ENCODE measurements at regions not wholly inside any gene's neighbourhood (a gene's known extent, or its start where the extent isn't known, plus 50 kb on each side); places are given as distances from the start of the nearest gene placed in this dataset.

DNA sequence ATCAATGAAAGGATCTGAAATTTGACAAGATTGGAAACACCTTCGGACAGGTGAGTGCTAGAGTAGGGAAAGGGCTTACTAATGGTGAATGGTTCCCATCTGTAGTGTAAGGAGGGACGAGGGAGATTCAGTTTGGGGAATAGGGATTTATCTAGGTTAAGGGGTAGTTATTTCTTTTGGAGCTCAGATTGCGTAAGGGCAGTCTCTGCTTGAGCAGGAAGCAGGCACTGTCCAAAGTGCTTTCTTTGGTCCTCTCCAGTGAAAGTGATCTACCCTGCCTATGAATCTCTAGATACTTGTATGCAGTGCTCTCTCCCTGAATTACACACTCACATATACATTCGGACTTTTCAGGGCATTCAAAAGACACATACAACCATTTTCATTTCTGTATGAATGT lies 272.9 kb upstream of the FIGN start:
- Histone ChIP-seq H3K27ac (no peak overlapping the region), H3K4me3 (no peak overlapping the region), H3K9me3 (no peaks in the 10 kb centered on the region), H3K27me3 (no peaks in the 10 kb centered on the region), H3K4me1 (no peaks in the 10 kb centered on the region), H3K36me3 (no peaks in the 10 kb centered on the region)
- TF ChIP-seq, protein P1, sequence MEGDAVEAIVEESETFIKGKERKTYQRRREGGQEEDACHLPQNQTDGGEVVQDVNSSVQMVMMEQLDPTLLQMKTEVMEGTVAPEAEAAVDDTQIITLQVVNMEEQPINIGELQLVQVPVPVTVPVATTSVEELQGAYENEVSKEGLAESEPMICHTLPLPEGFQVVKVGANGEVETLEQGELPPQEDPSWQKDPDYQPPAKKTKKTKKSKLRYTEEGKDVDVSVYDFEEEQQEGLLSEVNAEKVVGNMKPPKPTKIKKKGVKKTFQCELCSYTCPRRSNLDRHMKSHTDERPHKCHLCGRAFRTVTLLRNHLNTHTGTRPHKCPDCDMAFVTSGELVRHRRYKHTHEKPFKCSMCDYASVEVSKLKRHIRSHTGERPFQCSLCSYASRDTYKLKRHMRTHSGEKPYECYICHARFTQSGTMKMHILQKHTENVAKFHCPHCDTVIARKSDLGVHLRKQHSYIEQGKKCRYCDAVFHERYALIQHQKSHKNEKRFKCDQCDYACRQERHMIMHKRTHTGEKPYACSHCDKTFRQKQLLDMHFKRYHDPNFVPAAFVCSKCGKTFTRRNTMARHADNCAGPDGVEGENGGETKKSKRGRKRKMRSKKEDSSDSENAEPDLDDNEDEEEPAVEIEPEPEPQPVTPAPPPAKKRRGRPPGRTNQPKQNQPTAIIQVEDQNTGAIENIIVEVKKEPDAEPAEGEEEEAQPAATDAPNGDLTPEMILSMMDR (IDR thresholded peaks at IDR 0.05) = no peak
- TF ChIP-seq POLR2AphosphoS5 (IDR thresholded peaks at IDR 0.05; ENCODE audit: insufficient read depth in 1 of 2, low read depth in 1 of 2) = no peak
- DNase-seq (ENCODE audit: extremely low spot score in 2 of 2) = no peak
- intact Hi-C loops (cut with DNase I) = no loop called here

DNA sequence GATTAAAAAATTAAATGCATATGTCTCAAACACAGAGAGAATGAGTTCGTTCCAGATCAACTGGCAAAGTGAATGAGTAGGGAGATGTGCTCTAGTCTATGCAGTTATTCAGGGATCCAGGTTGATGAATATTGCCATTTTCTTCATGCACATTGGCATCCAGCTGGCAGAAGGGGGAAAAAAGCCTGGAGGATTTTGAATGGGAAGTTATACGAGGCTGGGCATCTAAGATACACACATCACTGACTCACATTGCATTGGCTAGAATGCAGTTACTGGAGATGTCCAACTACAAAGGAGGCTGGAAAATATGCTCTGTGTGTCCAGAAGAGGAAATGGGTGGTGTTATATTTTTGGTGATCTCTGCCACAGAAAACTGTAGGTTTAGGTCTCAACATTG lies 270.9 kb upstream of the FIGN start:
- no peaks in the 10 kb centered on the region for H3K4me1 ChIP-seq
- no peaks in the 10 kb centered on the region for H3K27me3 ChIP-seq
- TF ChIP-seq, protein P1 (IDR thresholded peaks at IDR 0.05) = no peak
- TF ChIP-seq POLR2AphosphoS5 (IDR thresholded peaks at IDR 0.05; ENCODE audit: insufficient read depth in 1 of 2, low read depth in 1 of 2) (no peak), POLR2A (IDR thresholded peaks at IDR 0.05) (no peak)
- intact Hi-C loops (cut with DNase I) = no loop called here
- no peak overlapping the region for H3K27ac ChIP-seq
- no peaks in the 10 kb centered on the region for H3K9me3 ChIP-seq
- H3K4me3 ChIP-seq = no peak overlapping the region
- DNase-seq (ENCODE audit: extremely low spot score in 2 of 2) = no peak
- H3K36me3 ChIP-seq = no peaks in the 10 kb centered on the region

DNA sequence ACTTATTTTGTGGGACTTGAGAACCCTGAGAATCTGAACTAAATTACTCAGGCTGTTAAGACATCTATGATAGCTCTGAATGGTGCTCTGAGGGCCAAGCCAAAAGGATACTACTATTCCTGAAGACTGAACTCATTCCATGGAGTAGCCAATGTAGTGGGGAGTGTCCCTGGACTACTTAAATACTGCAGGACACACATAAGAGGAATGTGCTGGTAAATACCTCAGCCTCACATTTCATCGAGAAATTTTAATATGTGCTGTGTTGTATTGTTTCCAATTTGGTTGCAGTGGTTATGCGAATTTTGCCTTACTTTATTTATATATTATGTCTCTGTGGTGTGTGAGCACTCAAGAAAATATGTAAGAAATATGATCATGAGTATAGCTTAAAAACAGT lies 264.4 kb upstream of the FIGN start:
- no peaks in the 10 kb centered on the region for H3K9me3 ChIP-seq
- intact Hi-C loops (cut with DNase I) = no loop called here
- no peaks in the 10 kb centered on the region for H3K36me3 ChIP-seq
- H3K27ac ChIP-seq = no peak overlapping the region
- H3K4me3 ChIP-seq = no peak overlapping the region
- no peak for TF ChIP-seq POLR2A (IDR thresholded peaks at IDR 0.05)
- TF ChIP-seq POLR2AphosphoS5 (IDR thresholded peaks at IDR 0.05; ENCODE audit: insufficient read depth in 1 of 2, low read depth in 1 of 2) = no peak
- TF ChIP-seq, protein P1 (IDR thresholded peaks at IDR 0.05) = no peak
- DNase-seq (ENCODE audit: extremely low spot score in 2 of 2) = no peak
- no peaks in the 10 kb centered on the region for H3K4me1 ChIP-seq
- no peaks in the 10 kb centered on the region for H3K27me3 ChIP-seq

DNA sequence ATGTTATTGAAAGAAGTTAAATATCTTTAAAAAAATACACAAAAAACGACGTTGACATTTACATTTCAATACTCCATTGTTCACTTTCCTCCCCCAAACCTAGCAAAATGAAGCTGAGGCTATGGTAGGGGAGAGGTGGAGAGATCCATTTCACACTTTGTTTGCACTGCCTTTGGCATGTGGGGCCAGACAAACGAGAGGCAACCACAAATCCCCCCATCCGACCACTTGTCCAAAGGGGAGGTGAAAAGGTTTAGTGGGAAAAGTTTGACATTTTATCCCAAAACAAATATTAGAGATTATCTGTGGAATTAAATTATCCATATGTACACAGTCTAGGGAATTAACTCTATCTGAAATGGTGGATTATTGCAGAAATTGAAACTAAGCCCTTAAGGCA lies 261.7 kb upstream of the FIGN start:
- Histone ChIP-seq H3K27ac (no peak overlapping the region), H3K27me3 (no peaks in the 10 kb centered on the region), H3K4me3 (no peak overlapping the region), H3K4me1 (no peaks in the 10 kb centered on the region), H3K9me3 (no peaks in the 10 kb centered on the region), H3K36me3 (no peaks in the 10 kb centered on the region)
- DNase-seq (ENCODE audit: extremely low spot score in 2 of 2) = no peak
- intact Hi-C loops (cut with DNase I) = no loop called here
- no peak for TF ChIP-seq POLR2AphosphoS5 (IDR thresholded peaks at IDR 0.05; ENCODE audit: insufficient read depth in 1 of 2, low read depth in 1 of 2)
- TF ChIP-seq, protein P1 (IDR thresholded peaks at IDR 0.05) = no peak
- TF ChIP-seq POLR2A (IDR thresholded peaks at IDR 0.05) = no peak

DNA sequence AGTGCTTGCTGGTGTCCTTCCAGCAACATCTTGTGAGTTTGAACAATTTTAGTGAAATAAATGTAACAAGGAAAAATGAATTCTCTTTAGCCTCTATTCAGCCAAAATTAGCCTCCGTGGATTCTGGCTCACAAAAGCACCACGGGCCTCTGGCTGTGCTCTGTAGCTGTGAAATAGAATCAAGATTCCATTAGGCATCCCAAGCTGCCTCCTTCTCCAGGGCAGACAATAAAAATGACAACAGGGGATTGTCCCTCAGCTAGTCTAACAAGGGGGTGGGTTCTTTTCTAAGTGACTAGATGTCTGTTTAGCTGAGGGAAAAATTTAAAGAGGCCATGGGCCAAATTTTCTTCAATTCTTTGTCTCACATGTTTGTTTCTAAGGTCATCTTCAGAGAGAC lies 254.7 kb upstream of the FIGN start:
- intact Hi-C loops (cut with DNase I) = no loop called here
- DNase-seq (ENCODE audit: extremely low spot score in 2 of 2) = no peak
- no peaks in the 10 kb centered on the region for H3K9me3 ChIP-seq
- no peaks in the 10 kb centered on the region for H3K27me3 ChIP-seq
- H3K4me1 ChIP-seq = no peaks in the 10 kb centered on the region
- TF ChIP-seq POLR2A (IDR thresholded peaks at IDR 0.05) (no peak), POLR2AphosphoS5 (IDR thresholded peaks at IDR 0.05; ENCODE audit: insufficient read depth in 1 of 2, low read depth in 1 of 2) (no peak)
- TF ChIP-seq, protein P1 (IDR thresholded peaks at IDR 0.05) = no peak
- H3K36me3 ChIP-seq = no peaks in the 10 kb centered on the region
- H3K4me3 ChIP-seq = no peak overlapping the region
- no peak overlapping the region for H3K27ac ChIP-seq

Measured in vagina (tissue), 2 donors.